ENCODE measurements at regions not wholly inside any gene's neighbourhood (a gene's known extent, or its start where the extent isn't known, plus 50 kb on each side); places are given as distances from the start of the nearest gene placed in this dataset.

DNA sequence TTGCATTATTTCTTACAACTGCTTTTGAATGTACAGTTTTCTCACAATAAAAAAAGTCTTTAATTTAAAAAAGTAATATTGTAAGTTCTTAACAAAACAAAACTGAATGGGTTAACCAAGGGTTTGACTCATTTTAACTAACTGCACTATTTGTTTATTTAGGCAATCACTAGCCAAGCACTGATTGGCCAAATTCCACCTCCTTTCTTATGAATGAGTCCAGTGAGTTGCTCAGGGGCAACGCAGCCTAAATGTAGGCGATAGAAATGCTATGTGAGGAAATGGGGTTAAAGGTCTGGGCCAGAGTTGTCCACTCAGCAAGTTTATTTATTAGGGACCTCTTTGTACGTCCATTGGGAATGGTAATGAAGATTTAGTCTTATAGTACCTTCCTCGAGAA is 89.6 kb upstream of the MAF start:
- no peak for TF ChIP-seq POLR2A (IDR thresholded peaks at IDR 0.05)
- TF ChIP-seq, protein P1, sequence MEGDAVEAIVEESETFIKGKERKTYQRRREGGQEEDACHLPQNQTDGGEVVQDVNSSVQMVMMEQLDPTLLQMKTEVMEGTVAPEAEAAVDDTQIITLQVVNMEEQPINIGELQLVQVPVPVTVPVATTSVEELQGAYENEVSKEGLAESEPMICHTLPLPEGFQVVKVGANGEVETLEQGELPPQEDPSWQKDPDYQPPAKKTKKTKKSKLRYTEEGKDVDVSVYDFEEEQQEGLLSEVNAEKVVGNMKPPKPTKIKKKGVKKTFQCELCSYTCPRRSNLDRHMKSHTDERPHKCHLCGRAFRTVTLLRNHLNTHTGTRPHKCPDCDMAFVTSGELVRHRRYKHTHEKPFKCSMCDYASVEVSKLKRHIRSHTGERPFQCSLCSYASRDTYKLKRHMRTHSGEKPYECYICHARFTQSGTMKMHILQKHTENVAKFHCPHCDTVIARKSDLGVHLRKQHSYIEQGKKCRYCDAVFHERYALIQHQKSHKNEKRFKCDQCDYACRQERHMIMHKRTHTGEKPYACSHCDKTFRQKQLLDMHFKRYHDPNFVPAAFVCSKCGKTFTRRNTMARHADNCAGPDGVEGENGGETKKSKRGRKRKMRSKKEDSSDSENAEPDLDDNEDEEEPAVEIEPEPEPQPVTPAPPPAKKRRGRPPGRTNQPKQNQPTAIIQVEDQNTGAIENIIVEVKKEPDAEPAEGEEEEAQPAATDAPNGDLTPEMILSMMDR (IDR thresholded peaks at IDR 0.05), result no peak

All from Peyer's patch (tissue), 4 donors.